Loucy (cell line): ENCODE measurements at regions not wholly inside any gene's neighbourhood (a gene's known extent, or its start where the extent isn't known, plus 50 kb on each side); places are given as distances from the start of the nearest gene placed in this dataset.

Source experiments
- CTCF ChIP-seq: fragments of 200-600 bp; sonication (generic); conservative IDR thresholded peaks from 2 replicates; pipeline ENCODE4 v1.5.1; 2014; ENCODE audit warnings: mild to moderate bottlenecking, antibody characterized with exemption, low read length
- EZH2phosphoT487 ChIP-seq: fragments of 200-600 bp; IDR thresholded peaks from 2 replicates; pipeline ENCODE4 v1.6.1; 2018; ENCODE audit warnings: antibody characterized with exemption, mild to moderate bottlenecking, moderate library complexity, borderline replicate concordance

- TF ChIP-seq CTCF (no peak), EZH2phosphoT487 (no peak)
Observed at GRCh38 chrX:82649645-82650044, 858.4 kb upstream of the POU3F4 start.
